Gastrocnemius medialis (tissue), 4 donors: ENCODE measurements at regions not wholly inside any gene's neighbourhood (a gene's known extent, or its start where the extent isn't known, plus 50 kb on each side); places are given as distances from the start of the nearest gene placed in this dataset.

Experiments
- ATAC-seq, 2 donors: fragments of 150-250 bp; one replicate each; pipeline ENCODE4 v1.9.1; 2016
- DNase-seq, 2 donors: peaks; one replicate each; pipeline ENCODE4 v3.0.0-alpha.2; 2019
- H3K27ac ChIP-seq, 4 donors: fragments of 200-600 bp; sonication (generic); 1 replicate in 1 of 4; 2 replicates in 3 of 4; pipeline ENCODE4 v1.5.1; 2016 to 2018; ENCODE audit warnings: mild to moderate bottlenecking in 2 of 4, moderate library complexity in 1 of 4
- H3K27me3 ChIP-seq, 3 donors: fragments of 200-600 bp; sonication (generic) in 2 of 3; 1 replicate in 1 of 3; 2 replicates in 2 of 3; pipeline versions ENCODE4 v1.5.1 to v1.6.0; 2016 to 2019; ENCODE audit warnings: mild to moderate bottlenecking in 1 of 3, moderate library complexity in 1 of 3
- H3K36me3 ChIP-seq, 2 donors: fragments of 200-600 bp; sonication (generic) in 1 of 2; one replicate each; pipeline ENCODE4 v1.5.1; 2017 to 2018
- H3K4me1 ChIP-seq, 2 donors: fragments of 200-600 bp; sonication (generic) in 1 of 2; one replicate each; pipeline ENCODE4 v1.5.1; 2016 to 2017; ENCODE audit warnings: mild to moderate bottlenecking in 2 of 2
- H3K4me3 ChIP-seq, 4 donors: fragments of 200-600 bp; sonication (generic) in 3 of 4; 1 replicate in 1 of 4; 2 replicates in 3 of 4; pipeline ENCODE4 v1.5.1; 2016 to 2019; ENCODE audit warnings: mild to moderate bottlenecking in 2 of 4
- H3K9me3 ChIP-seq, 3 donors: fragments of 200-600 bp; sonication (generic) in 2 of 3; 1 replicate in 1 of 3; 2 replicates in 2 of 3; pipeline ENCODE4 v1.5.1; 2016 to 2019
- POLR2A ChIP-seq, 2 donors: fragments of 450-650 bp; IDR thresholded peaks; one replicate each; pipeline ENCODE4 v1.6.1; 2017; ENCODE audit warnings: antibody characterized with exemption in 2 of 2, mild to moderate bottlenecking in 2 of 2, moderate library complexity in 2 of 2
- in situ Hi-C, 4 donors: fragments of 200-750 bp; cut with MboI; loops; one replicate each; pipeline versions ENCODE4 v1.15.0 to v1.8.0; 2017; ENCODE audit warnings: low sequenced_read_pairs in 4 of 4
- intact Hi-C: fragments of 100-400 bp; cut with DNase I; formaldehyde crosslinking; loops from one replicate; pipeline ENCODE4 v1.15.1; 2023; ENCODE audit warnings: low total_unique reads
- TF ChIP-seq, protein P1 (sequence below), 5 experiments: fragments of 450-650 bp in 3 of 5; fragments of 200-600 bp in 2 of 5; sonication (generic) in 2 of 5; IDR thresholded peaks in 4 of 5; conservative IDR thresholded peaks in 1 of 5; 1 replicate in 4 of 5; 2 replicates in 1 of 5; pipeline ENCODE4 v1.5.1; 2016 to 2019; ENCODE audit warnings: antibody characterized with exemption in 5 of 5, mild to moderate bottlenecking in 3 of 5, moderate library complexity in 3 of 5

DNA sequence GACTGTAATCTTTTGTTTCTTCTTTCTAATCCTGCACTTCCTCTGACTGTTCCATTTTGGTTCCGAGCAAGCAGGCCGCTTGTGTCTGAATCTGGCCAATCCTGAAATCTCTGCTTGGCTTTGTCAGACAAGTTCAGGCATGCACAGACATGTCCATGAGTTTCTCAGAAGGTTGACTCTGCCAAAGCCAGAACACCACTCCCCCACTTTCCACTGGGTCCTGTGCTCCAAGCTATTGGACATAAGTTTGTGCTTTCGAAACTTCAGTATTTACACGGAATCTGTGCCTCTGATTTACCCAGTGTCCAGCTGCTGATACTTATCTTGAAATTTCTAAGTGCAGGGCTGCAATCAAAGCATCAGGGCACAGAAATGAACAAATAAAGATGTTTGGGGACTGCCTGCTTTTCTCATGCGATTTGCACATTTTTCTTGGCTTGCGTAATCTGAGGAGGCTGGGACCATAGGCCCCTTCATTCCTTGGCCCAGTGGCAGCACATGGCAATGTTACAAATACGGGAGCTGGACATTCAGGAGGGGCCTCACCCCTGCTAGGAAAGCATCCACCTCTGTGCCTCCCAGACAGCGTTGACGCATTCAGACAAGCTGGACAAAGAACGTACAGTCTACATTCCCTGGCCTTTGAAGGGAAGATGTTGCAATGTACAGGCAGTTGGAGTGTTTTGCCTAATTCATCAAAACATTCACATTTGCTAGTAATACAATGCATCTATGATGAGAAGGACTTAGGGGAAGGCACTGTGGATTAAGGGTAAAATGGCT lies 209.2 kb upstream of the PAPPA start:
- TF ChIP-seq, protein P1, sequence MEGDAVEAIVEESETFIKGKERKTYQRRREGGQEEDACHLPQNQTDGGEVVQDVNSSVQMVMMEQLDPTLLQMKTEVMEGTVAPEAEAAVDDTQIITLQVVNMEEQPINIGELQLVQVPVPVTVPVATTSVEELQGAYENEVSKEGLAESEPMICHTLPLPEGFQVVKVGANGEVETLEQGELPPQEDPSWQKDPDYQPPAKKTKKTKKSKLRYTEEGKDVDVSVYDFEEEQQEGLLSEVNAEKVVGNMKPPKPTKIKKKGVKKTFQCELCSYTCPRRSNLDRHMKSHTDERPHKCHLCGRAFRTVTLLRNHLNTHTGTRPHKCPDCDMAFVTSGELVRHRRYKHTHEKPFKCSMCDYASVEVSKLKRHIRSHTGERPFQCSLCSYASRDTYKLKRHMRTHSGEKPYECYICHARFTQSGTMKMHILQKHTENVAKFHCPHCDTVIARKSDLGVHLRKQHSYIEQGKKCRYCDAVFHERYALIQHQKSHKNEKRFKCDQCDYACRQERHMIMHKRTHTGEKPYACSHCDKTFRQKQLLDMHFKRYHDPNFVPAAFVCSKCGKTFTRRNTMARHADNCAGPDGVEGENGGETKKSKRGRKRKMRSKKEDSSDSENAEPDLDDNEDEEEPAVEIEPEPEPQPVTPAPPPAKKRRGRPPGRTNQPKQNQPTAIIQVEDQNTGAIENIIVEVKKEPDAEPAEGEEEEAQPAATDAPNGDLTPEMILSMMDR (IDR thresholded peaks at IDR 0.05 in 4 of 5, conservative IDR thresholded peaks at IDR 0.05 in 1 of 5) = no peak
- TF ChIP-seq POLR2A (IDR thresholded peaks at IDR 0.05) = no peak
- no peaks in the 10 kb centered on the region for H3K36me3 ChIP-seq
- ATAC-seq (peak; percentile 77 to 88), DNase-seq (peak; percentile 51 to 75)
- in situ Hi-C loops (no loop called here), intact Hi-C loops (no loop called here)
- no peaks in the 10 kb centered on the region for H3K27me3 ChIP-seq
- no peak overlapping the region for H3K4me3 ChIP-seq
- H3K27ac ChIP-seq = peak overlapping the region in 2 of 4 donors; percentile 6 to 29
- H3K9me3 ChIP-seq = no peaks in the 10 kb centered on the region
- no peaks in the 10 kb centered on the region for H3K4me1 ChIP-seq

DNA sequence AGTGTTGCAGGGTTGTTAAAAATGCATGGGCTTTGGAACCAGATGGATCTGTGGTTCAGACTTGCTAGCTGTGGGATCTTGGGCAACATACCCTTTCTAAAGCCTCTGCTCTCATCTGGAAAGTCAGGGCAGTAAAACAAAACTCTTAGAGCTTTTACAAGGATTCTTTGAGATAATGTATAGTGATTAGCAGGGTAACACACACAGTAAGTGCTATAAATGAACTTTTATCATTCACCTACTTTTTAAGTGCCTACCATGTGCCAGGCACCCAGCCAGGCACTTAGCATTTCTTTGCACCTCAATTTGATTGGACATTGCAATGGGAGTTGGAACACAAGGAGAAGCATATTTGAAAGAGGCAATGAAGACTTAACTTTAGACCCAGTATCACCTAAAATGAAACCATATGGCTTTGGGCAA lies 208.6 kb upstream of the PAPPA start:
- Histone ChIP-seq H3K4me3 (no peak overlapping the region), H3K27me3 (no peaks in the 10 kb centered on the region), H3K9me3 (no peaks in the 10 kb centered on the region), H3K4me1 (no peaks in the 10 kb centered on the region), H3K36me3 (no peaks in the 10 kb centered on the region), H3K27ac (peak overlapping the region in 1 of 4 donors; percentile 6)
- intact Hi-C loops (no loop called here), in situ Hi-C loops (no loop called here)
- DNase-seq = no peak
- ATAC-seq = no peak
- TF ChIP-seq, protein P1 (IDR thresholded peaks at IDR 0.05 in 4 of 5, conservative IDR thresholded peaks at IDR 0.05 in 1 of 5) = no peak
- no peak for TF ChIP-seq POLR2A (IDR thresholded peaks at IDR 0.05)

DNA sequence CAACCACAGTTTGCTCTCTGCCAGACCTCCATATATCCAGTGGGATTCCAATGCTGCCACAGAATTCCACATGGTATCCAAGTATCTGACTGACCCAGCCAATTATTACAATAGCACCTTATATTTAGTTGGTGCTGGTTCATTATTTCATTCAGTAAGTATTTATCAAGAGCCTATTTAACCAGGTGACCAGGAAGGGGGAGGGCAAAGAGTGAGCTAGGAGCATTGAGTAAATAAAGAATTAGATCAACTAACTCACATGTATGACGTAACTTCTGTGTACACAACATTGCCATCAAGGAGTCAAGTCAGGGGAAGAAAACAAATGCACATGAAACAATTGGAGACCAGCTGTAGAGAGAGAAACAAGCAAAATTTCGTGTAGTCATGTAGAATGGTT lies 207.1 kb upstream of the PAPPA start:
- in situ Hi-C loops (no loop called here), intact Hi-C loops (no loop called here)

DNA sequence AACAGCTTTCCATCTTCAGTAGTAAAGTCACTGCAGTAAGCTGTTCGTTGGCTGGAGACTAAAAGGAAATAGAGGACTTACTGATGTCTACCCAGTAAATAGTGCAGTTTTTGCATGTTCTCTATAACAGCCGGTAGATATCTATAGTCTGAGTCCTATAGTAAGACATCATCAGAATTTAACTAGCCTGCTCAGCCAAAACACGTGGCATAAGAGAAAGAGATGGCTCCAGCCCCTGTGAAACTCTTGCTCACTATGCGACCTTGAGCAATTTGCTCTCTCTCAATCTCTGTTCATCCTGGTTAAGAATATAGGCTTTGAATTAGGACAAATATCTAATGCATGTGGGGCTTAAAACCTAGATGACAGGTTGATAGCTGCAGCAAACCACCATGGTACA lies 201.6 kb upstream of the PAPPA start:
- intact Hi-C loops (no loop called here), in situ Hi-C loops (no loop called here)
- TF ChIP-seq, protein P1 (IDR thresholded peaks at IDR 0.05 in 4 of 5, conservative IDR thresholded peaks at IDR 0.05 in 1 of 5) = no peak
- H3K4me3 ChIP-seq = no peak overlapping the region
- DNase-seq = no peak
- H3K27me3 ChIP-seq = no peaks in the 10 kb centered on the region
- H3K9me3 ChIP-seq = no peaks in the 10 kb centered on the region
- H3K27ac ChIP-seq = no peak overlapping the region
- no peak for ATAC-seq
- no peaks in the 10 kb centered on the region for H3K36me3 ChIP-seq
- no peaks in the 10 kb centered on the region for H3K4me1 ChIP-seq

More for the DNA sequence above, 207.1 kb upstream of the PAPPA start:
- Histone ChIP-seq H3K27me3 (no peaks in the 10 kb centered on the region), H3K36me3 (no peaks in the 10 kb centered on the region), H3K9me3 (no peaks in the 10 kb centered on the region), H3K4me1 (no peaks in the 10 kb centered on the region), H3K4me3 (no peak overlapping the region), H3K27ac (no peak overlapping the region)
- DNase-seq (no peak), ATAC-seq (no peak)
- TF ChIP-seq, protein P1 (IDR thresholded peaks at IDR 0.05 in 4 of 5, conservative IDR thresholded peaks at IDR 0.05 in 1 of 5) = no peak
- no peak for TF ChIP-seq POLR2A (IDR thresholded peaks at IDR 0.05)
